ENCODE measurements at regions not wholly inside any gene's neighbourhood (a gene's known extent, or its start where the extent isn't known, plus 50 kb on each side); places are given as distances from the start of the nearest gene placed in this dataset.
A peak's percentile ranks its signal among the peaks of the same experiment; 100 is the strongest.
"Not testable (repeated sequence)": the region's sequence is repeated elsewhere in the genome, so short reads cannot be mapped to it uniquely, and the experiment has no call there.

DNA sequence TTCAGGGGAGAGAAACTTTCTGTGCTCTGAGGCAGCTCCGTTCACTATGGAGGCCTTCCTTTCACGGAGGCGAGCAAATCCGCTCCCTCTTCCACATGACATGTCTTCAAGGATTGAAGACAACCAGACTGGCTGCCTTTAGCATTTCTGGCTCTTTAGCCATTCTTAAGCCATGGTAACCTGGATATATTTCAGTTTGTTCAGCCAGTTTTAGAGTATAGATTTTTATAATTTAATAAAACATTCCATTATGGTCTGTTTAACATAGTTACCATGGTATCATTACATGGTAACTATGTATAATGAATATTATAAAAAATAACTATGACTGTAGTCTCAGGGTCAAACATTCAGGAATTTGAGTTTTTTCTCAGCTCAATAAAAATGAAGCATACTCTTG lies 54.2 kb upstream of the NFIA start:
- H3K27me3 Mint-ChIP-seq: peaks cover 6% of the 10 kb centered on the region
- DNase-seq (ENCODE audit: extremely low spot score, unreplicated experiment): peak; percentile 20
- no peaks in the 10 kb centered on the region for H3K9me3 Mint-ChIP-seq
- no peaks in the 10 kb centered on the region for H3K36me3 Mint-ChIP-seq
- H3K27ac Mint-ChIP-seq: no peak overlapping the region
- no peaks in the 10 kb centered on the region for H3K4me1 Mint-ChIP-seq (ENCODE audit: unreplicated experiment)
- no peak overlapping the region for H3K4me3 Mint-ChIP-seq
- TF ChIP-seq, protein P1, sequence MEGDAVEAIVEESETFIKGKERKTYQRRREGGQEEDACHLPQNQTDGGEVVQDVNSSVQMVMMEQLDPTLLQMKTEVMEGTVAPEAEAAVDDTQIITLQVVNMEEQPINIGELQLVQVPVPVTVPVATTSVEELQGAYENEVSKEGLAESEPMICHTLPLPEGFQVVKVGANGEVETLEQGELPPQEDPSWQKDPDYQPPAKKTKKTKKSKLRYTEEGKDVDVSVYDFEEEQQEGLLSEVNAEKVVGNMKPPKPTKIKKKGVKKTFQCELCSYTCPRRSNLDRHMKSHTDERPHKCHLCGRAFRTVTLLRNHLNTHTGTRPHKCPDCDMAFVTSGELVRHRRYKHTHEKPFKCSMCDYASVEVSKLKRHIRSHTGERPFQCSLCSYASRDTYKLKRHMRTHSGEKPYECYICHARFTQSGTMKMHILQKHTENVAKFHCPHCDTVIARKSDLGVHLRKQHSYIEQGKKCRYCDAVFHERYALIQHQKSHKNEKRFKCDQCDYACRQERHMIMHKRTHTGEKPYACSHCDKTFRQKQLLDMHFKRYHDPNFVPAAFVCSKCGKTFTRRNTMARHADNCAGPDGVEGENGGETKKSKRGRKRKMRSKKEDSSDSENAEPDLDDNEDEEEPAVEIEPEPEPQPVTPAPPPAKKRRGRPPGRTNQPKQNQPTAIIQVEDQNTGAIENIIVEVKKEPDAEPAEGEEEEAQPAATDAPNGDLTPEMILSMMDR (conservative IDR thresholded peaks at IDR 0.05): no peak

DNA sequence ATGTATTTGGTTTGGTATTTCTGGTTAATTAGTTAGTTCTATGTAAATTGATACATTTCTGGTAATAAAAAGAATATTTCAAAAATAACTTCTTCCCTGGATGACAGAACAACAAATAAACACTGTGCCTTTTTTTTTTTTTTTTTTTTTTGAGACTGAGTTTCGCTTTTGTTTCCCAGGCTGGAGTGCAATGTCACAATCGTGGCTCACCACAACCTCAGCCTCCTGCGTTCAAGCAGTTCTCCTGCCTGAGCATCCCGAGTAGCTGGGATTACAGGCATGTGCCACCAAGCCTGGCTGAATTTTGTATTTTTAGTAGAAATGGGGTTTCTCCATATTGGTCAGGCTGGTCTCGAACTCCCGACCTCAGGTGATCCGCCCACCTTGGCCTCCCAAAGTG lies 64.3 kb upstream of the NFIA start:
- not testable (repeated sequence) for H3K4me1 Mint-ChIP-seq (ENCODE audit: unreplicated experiment); H3K27me3 Mint-ChIP-seq; H3K27ac Mint-ChIP-seq; H3K36me3 Mint-ChIP-seq; H3K9me3 Mint-ChIP-seq; H3K4me3 Mint-ChIP-seq
- DNase-seq (ENCODE audit: extremely low spot score, unreplicated experiment): peak; percentile 7

- H3K4me1 Mint-ChIP-seq (ENCODE audit: unreplicated experiment): peaks cover 7% of the 10 kb centered on the region
- H3K4me3 Mint-ChIP-seq: no peak overlapping the region
Observed at GRCh38 chr1:61017651-61018050, 64.7 kb upstream of the NFIA start.

DNA sequence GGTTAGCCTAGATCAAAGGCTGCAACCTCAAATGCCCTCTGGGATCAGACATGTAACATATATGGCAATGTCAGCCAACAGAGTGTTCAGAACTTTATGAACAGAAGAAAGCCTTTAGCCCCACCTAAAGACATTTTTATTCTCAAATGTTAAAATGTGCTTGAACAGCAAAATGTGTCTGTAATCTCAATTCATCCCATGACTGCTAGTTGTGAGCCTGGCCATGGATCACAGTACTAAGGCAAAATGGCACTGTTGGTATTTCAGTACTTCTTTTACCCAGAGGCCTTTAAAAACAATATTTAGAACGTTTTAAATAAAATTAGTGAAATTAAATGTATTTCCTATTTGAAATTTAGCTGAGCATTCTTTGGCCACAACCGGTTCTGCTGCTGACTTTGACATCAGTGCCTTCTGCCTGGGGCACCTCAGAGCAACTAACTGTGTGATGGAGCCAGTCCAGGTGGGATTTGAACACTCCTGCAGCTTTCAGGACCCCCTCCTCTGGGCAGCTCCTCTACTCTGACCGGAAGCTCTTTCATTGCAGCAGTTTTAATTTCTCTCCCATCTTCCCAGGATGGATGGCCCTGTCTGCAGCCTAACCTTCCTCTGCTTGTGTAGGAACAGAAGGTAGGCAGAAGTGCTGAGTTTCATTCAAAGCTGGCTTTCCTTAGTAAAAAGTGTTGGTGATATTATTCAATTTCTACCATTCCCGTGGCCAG lies 68.3 kb upstream of the NFIA start:
- Mint-ChIP-seq H3K36me3 (no peaks in the 10 kb centered on the region), H3K27ac (no peak overlapping the region), H3K4me3 (no peak overlapping the region), H3K27me3 (peaks cover 6% of the 10 kb centered on the region), H3K9me3 (no peaks in the 10 kb centered on the region), H3K4me1 (ENCODE audit: unreplicated experiment) (peaks cover 4% of the 10 kb centered on the region)
- TF ChIP-seq, protein P1 (conservative IDR thresholded peaks at IDR 0.05): no peak
- peak; percentile 15 for DNase-seq (ENCODE audit: extremely low spot score, unreplicated experiment)

More at GRCh38 chr1:61017651-61018050, 64.7 kb upstream of the NFIA start:
- TF ChIP-seq, protein P1 (conservative IDR thresholded peaks at IDR 0.05): no peak
- H3K27me3 Mint-ChIP-seq: peaks cover 6% of the 10 kb centered on the region
- no peaks in the 10 kb centered on the region for H3K9me3 Mint-ChIP-seq
- H3K27ac Mint-ChIP-seq: no peak overlapping the region
- no peaks in the 10 kb centered on the region for H3K36me3 Mint-ChIP-seq
- DNase-seq (ENCODE audit: extremely low spot score, unreplicated experiment): no peak

- no peak overlapping the region for H3K4me3 Mint-ChIP-seq
- H3K36me3 Mint-ChIP-seq: no peaks in the 10 kb centered on the region
- H3K27me3 Mint-ChIP-seq: peaks cover 6% of the 10 kb centered on the region
- no peak overlapping the region for H3K27ac Mint-ChIP-seq
- no peaks in the 10 kb centered on the region for H3K9me3 Mint-ChIP-seq
- TF ChIP-seq, protein P1 (conservative IDR thresholded peaks at IDR 0.05): no peak
- peaks cover 4% of the 10 kb centered on the region for H3K4me1 Mint-ChIP-seq (ENCODE audit: unreplicated experiment)
- peak; percentile 25 for DNase-seq (ENCODE audit: extremely low spot score, unreplicated experiment)
Observed at GRCh38 chr1:61013189-61013945, 69.0 kb upstream of the NFIA start.

GRCh38 chr1:61012341-61012761 lies 70.0 kb upstream of the NFIA start:
- TF ChIP-seq, protein P1 (conservative IDR thresholded peaks at IDR 0.05): no peak
- H3K27ac Mint-ChIP-seq: no peak overlapping the region
- no peaks in the 10 kb centered on the region for H3K9me3 Mint-ChIP-seq
- H3K27me3 Mint-ChIP-seq: peaks cover 6% of the 10 kb centered on the region
- H3K36me3 Mint-ChIP-seq: no peaks in the 10 kb centered on the region
- H3K4me1 Mint-ChIP-seq (ENCODE audit: unreplicated experiment): peaks cover 12% of the 10 kb centered on the region
- no peak overlapping the region for H3K4me3 Mint-ChIP-seq
- no peak for DNase-seq (ENCODE audit: extremely low spot score, unreplicated experiment)
